Kidney (tissue), 13 donors: ENCODE measurements at regions not wholly inside any gene's neighbourhood (a gene's known extent, or its start where the extent isn't known, plus 50 kb on each side); places are given as distances from the start of the nearest gene placed in this dataset.

ENCODE experiments used
- DNase-seq, 5 donors: peaks; one replicate each; pipeline ENCODE4 v3.0.0-alpha.2; 2013 to 2020
- FAIRE-seq: peaks from 2 replicates; lab custom pipeline; 2012; peaks lifted over from hg19 to GRCh38; lab: Jason Lieb, UNC
- H3K27ac ChIP-seq, 2 donors: one replicate each; pipeline ENCODE4 v1.7.0; 2013; ENCODE audit warnings: low read depth in 2 of 2, low read length in 2 of 2, inconsistent platforms in 1 of 2
- H3K27me3 ChIP-seq: one replicate; pipeline ENCODE4 v1.7.1; 2013; ENCODE audit warnings: low read length, inconsistent platforms; ENCODE audit not compliant: control insufficient read depth, insufficient read depth
- H3K36me3 ChIP-seq, 3 donors: one replicate each; pipeline versions ENCODE4 v1.7.0 to v1.7.1; 2013; ENCODE audit warnings: low read length in 3 of 3, control low read depth in 1 of 3, inconsistent platforms in 1 of 3; ENCODE audit not compliant: insufficient read depth in 3 of 3, control insufficient read depth in 2 of 3
- H3K4me1 ChIP-seq, 3 donors: one replicate each; pipeline versions ENCODE4 v1.7.0 to v1.7.1; 2013; ENCODE audit warnings: low read length in 3 of 3, inconsistent platforms in 1 of 3, low read depth in 1 of 3; ENCODE audit not compliant: control insufficient read depth in 2 of 3, insufficient read depth in 2 of 3
- H3K4me3 ChIP-seq, 3 donors: one replicate each; pipeline versions ENCODE4 v1.7.0 to v1.8.1; 2013; ENCODE audit warnings: low read length in 3 of 3, control low read depth in 1 of 3, inconsistent platforms in 1 of 3
- H3K9ac ChIP-seq, 3 donors: one replicate each; pipeline versions ENCODE4 v1.7.0 to v1.7.1; 2013; ENCODE audit warnings: low read length in 3 of 3, control low read depth in 1 of 3, inconsistent platforms in 1 of 3
- H3K9me3 ChIP-seq, 3 donors: one replicate each; pipeline versions ENCODE4 v1.7.0 to v1.7.1; 2013; ENCODE audit warnings: low read length in 3 of 3, control low read depth in 1 of 3, inconsistent platforms in 1 of 3; ENCODE audit not compliant: control insufficient read depth in 2 of 3, insufficient read depth in 1 of 3
- intact Hi-C: fragments of 100-400 bp; cut with DNase I; formaldehyde crosslinking; loops from one replicate; pipeline ENCODE4 v1.11.1; 2022
- TF ChIP-seq, protein P1 (sequence below): IDR thresholded peaks from 3 replicates; pipeline ENCODE4 v1.5.1; 2012; ENCODE audit warnings: mild to moderate bottlenecking, moderate library complexity, borderline replicate concordance; ENCODE audit not compliant: insufficient read depth; ENCODE audit errors: extremely low read depth
- donor health status: control.
- donor health status: control.
- donor health status: control.
- donor health status: control.
- donor health status: control.
- donor health status: DM: yes; HTN: yes; CAD: no.
- donor health status: Normal renal cell carcinoma (clear cell type).

GRCh38 chr2:12400543-12400942 is 316.2 kb upstream of the TRIB2 start:
- TF ChIP-seq, protein P1, sequence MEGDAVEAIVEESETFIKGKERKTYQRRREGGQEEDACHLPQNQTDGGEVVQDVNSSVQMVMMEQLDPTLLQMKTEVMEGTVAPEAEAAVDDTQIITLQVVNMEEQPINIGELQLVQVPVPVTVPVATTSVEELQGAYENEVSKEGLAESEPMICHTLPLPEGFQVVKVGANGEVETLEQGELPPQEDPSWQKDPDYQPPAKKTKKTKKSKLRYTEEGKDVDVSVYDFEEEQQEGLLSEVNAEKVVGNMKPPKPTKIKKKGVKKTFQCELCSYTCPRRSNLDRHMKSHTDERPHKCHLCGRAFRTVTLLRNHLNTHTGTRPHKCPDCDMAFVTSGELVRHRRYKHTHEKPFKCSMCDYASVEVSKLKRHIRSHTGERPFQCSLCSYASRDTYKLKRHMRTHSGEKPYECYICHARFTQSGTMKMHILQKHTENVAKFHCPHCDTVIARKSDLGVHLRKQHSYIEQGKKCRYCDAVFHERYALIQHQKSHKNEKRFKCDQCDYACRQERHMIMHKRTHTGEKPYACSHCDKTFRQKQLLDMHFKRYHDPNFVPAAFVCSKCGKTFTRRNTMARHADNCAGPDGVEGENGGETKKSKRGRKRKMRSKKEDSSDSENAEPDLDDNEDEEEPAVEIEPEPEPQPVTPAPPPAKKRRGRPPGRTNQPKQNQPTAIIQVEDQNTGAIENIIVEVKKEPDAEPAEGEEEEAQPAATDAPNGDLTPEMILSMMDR, result no peak
- H3K36me3 ChIP-seq, result no peaks in the 10 kb centered on the region
- no peaks in the 10 kb centered on the region for H3K4me1 ChIP-seq
- FAIRE-seq (no peak), DNase-seq (no peak)
- no peaks in the 10 kb centered on the region for H3K9me3 ChIP-seq
- H3K27me3 ChIP-seq, result no peaks in the 10 kb centered on the region
- H3K4me3 ChIP-seq, result no peak overlapping the region
- intact Hi-C loops, result no loop called here
- no peak overlapping the region for H3K9ac ChIP-seq
- H3K27ac ChIP-seq, result no peak overlapping the region

DNA sequence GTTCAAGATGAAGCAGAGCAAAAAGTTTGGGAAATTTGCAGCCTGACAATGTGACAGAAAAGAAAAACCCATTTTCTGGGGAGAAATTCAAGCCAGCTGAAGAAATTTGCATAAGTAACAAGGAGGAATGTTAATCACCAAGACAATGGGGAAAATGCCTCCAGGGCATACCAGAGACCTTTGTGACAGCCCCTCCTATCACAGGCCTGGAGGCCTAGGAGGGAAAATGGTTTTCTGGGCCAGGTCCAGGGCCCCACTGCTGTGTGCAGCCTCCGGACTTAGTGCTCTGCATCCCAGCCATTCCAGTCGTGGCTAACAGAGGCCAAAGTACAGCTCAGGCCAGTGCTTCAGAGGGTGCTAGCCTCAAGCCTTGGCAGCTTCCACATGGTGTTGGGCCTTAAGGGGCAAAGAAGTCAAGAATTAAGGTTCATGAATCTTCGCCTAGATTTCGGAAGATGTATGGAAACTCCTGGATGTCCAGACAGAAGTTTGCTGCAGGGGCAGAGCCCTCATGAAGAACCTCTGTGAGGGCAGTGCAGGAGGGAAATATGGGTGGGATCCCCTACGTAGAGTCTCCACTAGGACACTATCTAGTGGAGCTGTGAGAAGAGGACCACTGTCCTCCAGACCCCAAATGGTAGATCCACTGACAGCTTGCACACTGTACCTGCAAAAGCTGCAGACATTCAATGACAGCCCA is 314.1 kb upstream of the TRIB2 start:
- DNase-seq (no peak), FAIRE-seq (no peak)
- Histone ChIP-seq H3K27ac (no peak overlapping the region), H3K27me3 (no peaks in the 10 kb centered on the region), H3K9ac (no peak overlapping the region), H3K36me3 (no peaks in the 10 kb centered on the region), H3K9me3 (no peaks in the 10 kb centered on the region), H3K4me1 (no peaks in the 10 kb centered on the region), H3K4me3 (no peak overlapping the region)
- intact Hi-C loops, result no loop called here
- TF ChIP-seq, protein P1, result no peak

DNA sequence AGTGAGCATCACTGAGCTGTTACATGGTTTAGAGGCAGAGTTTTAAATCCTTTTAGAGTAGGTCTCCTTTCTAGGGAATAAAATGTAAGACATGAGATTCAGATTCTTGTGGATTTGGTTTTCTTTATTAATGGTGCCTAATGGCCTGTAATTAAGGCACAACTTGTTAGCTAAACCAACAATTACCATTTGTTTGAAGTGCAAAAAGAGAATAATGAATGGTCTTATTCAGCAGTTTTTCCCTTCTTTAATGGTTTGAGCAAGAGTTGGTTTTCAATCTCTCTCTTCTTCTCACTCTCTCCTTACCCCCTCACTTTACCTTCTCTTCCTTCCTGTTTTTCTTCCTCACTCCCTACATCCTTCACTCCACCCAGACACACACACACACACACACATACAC is 312.2 kb upstream of the TRIB2 start:
- no peak overlapping the region for H3K9ac ChIP-seq
- FAIRE-seq (no peak), DNase-seq (no peak)
- no peak overlapping the region for H3K27ac ChIP-seq
- no peaks in the 10 kb centered on the region for H3K36me3 ChIP-seq
- no peaks in the 10 kb centered on the region for H3K9me3 ChIP-seq
- H3K4me3 ChIP-seq, result no peak overlapping the region
- intact Hi-C loops, result no loop called here
- H3K27me3 ChIP-seq, result no peaks in the 10 kb centered on the region
- TF ChIP-seq, protein P1, result no peak
- no peaks in the 10 kb centered on the region for H3K4me1 ChIP-seq

DNA sequence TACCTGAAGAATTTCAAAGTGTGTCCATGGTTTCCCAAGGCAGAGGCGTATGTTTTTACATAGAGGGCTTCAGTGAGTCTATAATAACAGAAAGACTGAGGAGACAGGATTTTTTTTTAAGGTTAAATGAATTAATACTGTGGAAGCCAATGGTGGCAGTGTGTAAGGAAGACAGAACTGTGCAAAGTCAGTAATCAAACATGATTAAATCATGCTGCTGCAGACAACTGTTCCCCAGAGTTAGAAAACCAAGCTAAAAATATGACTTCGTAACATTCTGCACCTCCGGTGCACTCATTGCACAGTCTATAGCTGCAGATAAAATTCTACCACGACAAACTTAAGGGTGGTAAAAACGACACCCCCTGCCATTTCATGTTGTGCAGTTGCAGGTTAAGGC is 309.6 kb upstream of the TRIB2 start:
- DNase-seq (no peak), FAIRE-seq (no peak)
- no peak overlapping the region for H3K9ac ChIP-seq
- intact Hi-C loops, result no loop called here
- no peaks in the 10 kb centered on the region for H3K4me1 ChIP-seq
- H3K4me3 ChIP-seq, result no peak overlapping the region
- TF ChIP-seq, protein P1, result no peak
- no peaks in the 10 kb centered on the region for H3K36me3 ChIP-seq
- H3K9me3 ChIP-seq, result peaks cover 0 to 8% (median 0%) of the 10 kb centered on the region in 3 donors
- no peaks in the 10 kb centered on the region for H3K27me3 ChIP-seq
- H3K27ac ChIP-seq, result no peak overlapping the region
